ENCODE measurements at regions not wholly inside any gene's neighbourhood (a gene's known extent, or its start where the extent isn't known, plus 50 kb on each side); places are given as distances from the start of the nearest gene placed in this dataset.

DNA sequence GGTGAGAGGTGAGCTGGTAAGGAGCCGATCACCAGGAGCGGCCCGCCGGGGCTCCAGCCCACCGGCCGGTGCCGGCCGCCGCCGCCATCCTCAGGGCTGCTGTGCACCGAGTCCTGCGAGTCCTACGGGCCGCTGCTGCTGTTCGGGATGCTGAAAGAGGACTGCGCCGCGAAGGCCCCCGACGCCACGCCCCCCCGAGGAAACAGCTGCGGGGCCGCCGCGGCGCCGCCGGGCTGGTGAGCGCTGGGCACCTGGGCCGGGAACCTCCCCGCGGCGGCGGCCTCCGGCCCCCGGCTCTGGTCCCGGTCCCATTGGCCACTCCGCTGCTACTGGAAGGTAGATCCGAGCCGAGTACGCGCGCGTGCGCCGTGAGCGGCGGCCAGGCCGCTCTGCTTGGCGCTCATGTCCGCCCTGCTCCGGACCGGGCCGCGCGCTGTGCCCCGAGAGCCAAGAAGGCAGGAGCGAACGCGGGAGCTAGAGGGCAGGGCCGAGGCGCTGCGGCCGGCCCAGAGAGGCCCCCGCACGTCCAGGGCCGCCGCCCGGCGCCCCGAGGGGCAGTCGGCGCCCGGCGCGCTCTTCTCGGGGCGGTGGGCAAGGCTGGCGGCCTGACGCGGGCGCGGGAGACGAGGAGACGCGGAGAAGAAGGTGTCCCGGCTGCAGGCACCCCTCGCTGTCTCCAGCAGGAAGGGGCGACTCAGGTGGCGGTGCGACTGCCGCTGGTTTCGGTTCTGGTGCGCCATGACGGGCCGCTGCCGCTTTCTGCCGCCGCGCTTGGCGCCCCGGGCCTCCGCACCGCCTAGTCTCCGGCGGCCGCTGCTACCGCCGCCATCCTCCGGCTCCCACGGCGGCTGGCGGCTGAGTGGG lies 121.3 kb upstream of the WIPF3 start:
- TF ChIP-seq, protein P1, sequence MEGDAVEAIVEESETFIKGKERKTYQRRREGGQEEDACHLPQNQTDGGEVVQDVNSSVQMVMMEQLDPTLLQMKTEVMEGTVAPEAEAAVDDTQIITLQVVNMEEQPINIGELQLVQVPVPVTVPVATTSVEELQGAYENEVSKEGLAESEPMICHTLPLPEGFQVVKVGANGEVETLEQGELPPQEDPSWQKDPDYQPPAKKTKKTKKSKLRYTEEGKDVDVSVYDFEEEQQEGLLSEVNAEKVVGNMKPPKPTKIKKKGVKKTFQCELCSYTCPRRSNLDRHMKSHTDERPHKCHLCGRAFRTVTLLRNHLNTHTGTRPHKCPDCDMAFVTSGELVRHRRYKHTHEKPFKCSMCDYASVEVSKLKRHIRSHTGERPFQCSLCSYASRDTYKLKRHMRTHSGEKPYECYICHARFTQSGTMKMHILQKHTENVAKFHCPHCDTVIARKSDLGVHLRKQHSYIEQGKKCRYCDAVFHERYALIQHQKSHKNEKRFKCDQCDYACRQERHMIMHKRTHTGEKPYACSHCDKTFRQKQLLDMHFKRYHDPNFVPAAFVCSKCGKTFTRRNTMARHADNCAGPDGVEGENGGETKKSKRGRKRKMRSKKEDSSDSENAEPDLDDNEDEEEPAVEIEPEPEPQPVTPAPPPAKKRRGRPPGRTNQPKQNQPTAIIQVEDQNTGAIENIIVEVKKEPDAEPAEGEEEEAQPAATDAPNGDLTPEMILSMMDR (IDR thresholded peaks at IDR 0.05): no peak
- no peak for TF ChIP-seq EZH2 (IDR thresholded peaks at IDR 0.05; ENCODE audit: borderline replicate concordance, insufficient read depth, low read depth, low read length, poor library complexity, severe bottlenecking)
